GM18511 (cell line): ENCODE measurements at regions not wholly inside any gene's neighbourhood (a gene's known extent, or its start where the extent isn't known, plus 50 kb on each side); places are given as distances from the start of the nearest gene placed in this dataset.

Experiments
- ATAC-seq: cut with Tn5 transposase; IDR thresholded peaks from one replicate; pipeline ENCODE4 v1.9.1; 2021; ENCODE audit warnings: mild to moderate bottlenecking, moderate library complexity; ENCODE audit not compliant: unreplicated experiment

DNA sequence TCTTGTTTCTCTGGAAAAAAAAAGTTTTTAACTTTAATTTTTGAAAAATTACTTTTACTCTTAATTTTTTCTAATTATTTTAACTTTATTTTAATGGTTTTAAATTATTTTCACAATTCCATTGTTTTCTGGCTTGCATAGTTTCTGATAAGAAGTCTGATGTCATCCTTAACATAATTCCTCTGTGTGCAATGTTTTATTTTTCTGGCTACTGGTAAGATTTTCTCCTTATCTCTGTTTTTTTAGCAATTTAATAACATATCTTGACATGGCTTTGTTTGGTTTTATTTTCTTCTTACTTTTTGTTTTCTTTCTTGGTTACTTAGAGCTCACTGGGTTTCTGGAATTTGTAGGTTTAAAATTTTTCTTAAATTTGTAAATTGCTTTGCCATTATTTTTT lies 114.8 kb downstream of the TBXT start:
- no peak for ATAC-seq

DNA sequence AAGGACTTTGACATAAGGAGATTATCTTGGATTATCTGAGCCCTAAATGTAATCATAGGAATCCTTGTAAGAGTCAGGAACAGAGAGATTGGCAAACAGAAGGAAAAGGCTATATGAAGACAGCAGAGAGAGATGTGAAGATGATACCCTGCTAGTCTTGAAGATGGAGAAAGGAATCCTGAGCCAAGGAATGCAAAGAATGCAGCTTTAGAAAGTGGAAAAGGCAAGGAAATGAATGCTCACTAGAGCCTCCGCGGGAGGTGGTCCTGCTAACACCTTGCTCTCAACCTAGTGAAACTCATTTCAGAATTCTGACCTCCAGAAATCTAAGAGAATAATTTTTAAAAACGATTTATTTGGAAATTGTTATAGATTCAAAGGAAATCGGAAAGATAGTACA lies 117.1 kb downstream of the TBXT start:
- no peak for ATAC-seq

DNA sequence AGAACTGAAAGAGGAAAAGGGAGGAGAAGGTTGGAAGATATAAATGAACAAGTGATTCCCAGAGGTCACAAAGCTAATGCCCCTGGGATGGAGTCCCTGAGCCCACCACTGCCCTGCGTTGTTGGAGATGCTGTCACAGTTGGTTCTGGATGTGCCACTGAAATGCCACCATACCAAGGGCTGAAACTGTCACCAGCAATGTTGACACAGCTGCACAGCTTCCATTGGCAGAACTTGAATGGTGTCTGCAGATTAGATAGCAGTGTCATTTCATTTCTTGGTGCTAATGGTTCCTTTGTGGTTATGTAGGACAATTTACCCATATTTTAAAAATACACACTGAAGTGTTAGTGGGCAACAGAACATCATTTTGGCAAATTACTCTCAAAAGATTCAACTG lies 120.7 kb downstream of the TBXT start:
- ATAC-seq = no peak

DNA sequence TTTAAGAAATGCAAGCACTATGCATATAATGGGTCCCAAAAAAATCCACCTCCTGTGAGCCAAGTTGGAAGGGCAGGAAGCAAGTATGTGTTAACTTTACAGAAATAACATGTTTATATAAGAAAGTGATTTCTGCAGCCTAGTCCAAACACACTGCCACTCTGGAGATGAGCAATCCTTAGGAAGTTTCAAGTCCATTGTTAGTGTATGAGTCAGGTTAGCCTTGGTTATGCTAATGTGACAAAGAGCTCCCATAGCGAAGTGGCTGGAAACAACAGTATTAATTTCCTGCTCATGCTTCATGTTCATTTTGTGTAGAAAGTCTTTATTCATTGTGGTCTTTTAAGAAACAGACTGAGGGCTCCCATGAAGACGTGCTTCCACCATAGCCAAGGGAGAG lies 121.4 kb downstream of the TBXT start:
- ATAC-seq = no peak

DNA sequence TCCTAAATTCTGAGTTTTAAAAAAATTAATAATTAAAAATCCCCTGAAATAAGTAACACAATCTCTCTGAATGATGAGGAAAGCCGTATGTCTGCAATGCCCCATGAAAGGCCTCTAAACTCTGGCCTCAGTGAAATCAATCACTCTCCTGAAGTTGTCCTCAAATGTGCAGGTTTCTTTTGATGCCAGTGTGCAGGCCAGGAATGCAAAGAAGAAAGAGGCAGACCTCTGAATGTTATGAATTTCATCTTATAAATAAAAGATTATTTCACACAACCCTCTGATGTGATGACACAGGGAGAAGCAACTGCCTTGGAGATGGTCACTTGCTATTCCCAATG lies 121.8 kb downstream of the TBXT start:
- no peak for ATAC-seq

DNA sequence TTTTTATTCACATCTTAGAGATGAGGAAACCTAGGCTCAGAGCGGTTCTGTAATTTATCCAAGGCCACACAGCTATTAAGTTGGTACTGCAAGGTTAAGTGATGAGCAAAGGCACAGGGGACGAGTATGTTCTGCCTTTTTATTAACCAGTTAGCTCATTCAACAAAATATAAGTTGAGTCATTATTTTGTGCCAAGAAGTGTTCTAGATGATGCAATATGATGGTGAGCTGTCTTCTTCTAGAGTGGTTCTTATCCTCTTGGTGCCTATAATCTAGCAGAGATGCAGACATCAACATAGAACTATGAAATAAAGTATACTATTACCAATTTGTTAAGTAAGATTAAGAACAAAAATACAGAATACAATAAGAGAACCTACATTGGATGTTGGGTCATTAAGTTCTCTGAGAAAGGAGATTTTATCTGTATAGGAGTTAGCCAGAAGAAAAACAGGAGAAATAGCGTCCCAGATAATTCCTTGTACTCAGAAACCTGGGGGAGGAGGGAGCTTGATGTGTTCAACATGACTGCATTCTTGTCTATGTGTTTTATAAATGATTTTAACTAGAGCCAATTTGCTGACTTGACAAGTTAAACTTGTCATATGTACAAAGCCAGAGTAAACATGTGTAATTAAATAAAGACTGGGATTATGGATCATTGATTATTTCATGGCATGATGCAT lies 122.3 kb downstream of the TBXT start:
- no peak for ATAC-seq

DNA sequence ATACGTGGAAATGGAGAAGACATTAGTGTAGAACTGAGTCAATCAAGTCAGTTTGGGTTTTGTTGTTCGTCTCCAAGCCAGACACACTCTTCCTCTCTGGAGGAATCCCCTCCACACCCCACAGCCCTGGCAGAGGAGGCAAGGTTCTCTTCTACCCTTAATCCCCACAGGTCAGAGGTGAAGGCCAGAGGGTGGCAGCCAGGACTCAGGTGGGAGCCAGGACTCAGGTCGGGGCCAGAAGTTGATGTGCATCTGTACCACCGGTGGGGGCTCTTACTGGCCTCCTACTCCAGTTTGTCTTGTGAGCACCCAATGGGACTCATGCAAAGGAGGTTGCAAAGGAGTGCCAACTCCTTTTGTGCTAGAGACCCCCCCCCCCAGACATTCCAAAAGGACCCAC lies 126.4 kb downstream of the TBXT start:
- no peak for ATAC-seq

DNA sequence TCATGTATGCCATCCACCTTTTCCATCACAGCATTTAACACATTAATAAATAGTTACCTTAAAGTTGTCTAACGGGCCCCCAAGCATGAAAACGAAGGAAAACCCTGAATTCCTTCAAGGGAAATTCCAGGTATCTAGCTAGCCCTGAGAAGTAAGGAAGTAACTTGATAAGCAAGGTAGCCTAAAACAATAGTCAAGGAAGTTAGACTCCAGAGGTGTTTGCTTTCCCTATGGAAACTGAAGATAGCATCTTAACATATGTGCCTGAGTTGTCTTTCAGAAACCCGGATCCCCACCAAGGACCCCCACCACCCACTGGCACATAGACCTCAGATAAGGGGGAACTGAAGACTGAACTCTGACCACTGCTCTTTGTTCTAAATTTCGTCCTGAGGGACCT lies 127.4 kb downstream of the TBXT start:
- ATAC-seq = no peak

DNA sequence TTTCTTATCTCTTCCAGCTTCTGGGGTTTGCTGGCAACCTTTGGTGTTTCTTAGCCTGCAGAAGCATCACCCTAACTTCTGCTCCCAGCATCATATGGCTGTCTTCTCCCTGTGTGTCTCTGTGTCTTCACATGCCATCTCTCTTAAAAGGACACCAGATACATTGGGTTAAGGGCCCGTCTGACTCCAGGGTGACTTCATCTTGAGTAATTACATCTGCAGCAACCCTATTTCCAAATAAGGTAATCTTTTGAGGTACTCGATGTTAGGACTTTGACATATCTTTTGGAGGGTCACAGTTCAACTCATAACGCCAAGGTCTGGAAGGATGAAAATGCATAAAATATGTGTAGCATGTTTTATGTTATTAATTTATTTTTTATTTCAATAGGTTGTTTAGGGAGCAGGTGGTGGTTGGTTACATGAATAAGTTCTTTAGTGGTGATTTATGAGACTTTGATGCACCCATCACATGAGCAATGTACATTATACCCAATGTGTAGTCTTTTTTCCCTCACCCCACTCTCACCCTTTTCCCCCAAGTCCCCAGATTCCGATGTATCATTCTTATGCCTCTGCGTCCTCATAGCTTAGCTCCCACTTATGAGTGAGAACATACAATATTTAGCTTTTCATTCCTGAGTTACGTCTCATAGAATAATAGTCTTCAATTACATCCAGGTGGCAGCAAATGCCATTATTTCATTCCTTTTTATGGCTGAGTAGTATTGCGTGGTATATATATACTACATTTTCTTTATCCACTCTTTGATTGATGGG lies 131.1 kb downstream of the TBXT start:
- no peak for ATAC-seq

DNA sequence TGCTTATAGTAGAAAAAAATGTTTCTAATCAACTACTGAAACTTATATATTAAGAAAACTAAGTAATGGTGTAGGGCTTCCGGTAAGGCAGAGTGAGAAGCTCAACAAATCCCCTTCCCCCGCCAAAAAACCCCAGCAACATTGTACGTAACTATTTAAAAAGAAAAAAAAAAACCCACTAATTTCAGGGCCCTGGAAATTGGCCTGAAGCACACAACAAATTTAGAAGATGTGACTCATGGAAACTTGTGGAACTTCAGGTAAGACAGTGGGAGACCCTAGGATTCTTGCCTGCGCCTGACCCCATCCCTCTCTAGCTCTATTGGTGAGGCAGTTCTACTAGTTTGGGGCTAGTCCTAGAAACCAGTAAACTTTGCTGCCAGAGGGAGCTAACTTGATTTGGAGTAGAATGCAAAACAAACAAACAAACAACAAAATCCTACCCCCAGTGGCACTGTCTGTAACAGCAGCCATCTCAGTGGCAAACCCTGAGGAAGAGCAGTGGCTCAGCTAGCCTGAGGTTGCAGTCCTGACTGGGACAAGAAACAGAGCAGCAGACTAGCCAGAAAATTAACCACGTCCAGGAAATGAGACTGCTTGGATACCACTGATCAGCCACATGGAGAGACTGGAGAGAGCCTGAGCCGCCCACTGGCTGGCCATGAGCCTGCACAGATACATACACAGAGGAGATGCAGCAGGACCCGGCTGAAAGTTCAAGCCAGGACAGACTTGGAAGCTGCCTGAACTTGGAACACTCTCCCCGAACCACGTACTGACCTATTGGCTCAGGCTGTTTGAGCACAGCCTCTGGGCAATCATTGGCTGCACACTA lies 135.1 kb downstream of the TBXT start:
- no peak for ATAC-seq

DNA sequence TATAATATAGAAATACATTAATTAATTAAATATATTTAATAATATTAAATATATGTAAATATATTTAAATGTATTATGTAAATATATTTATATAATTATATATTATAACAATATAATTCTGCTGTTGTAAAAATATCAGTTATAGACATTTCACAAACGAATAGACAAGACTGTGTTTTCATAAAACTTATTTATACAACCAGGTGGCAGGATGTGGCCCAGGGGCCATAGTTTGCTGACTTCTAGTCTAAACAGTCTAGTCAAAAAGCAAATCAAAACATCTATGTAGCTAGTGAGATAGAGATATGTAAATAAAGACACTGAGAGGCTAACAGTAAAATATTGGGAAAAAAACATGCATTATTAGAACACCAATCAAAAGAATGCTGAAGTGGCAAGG lies 136.4 kb downstream of the TBXT start:
- ATAC-seq = no peak

DNA sequence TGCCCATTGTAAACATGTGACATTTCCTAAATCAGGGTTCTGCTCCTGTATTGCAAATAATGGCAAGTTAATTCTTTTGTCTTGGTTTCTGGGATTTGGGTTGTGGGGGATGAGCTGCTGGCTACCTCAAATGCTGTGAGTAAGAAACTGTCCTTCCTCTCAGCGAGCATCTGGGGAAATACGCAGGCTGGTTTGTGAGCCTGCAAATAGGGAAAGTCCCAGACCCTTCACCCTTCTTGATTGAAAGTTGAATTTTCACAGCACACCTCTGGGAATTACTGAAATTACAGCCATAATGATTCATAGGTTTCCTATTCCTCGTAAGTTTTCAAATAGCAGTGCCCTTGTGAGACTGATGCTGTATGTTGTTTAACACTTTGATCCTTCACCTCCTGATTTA lies 138.1 kb downstream of the TBXT start:
- ATAC-seq = peak; percentile 70

DNA sequence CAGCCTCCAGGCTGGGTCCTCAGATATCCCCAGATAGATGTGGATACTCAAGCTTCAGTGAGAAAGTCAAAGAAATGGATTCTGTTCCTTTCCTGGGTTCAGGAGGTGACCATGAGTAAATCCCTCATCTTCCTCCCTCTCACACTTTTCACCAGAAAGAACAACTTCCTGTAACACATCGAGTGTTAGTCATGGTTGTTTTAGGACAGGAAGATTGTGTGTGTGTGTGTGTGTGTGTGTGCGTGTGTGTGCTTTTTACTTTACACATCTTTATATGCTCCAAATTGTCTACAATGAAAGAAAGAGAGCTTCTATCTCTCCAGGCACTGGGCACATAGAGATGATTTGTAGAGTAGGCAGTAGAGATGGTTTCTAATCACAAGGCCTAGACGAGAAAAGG lies 139.9 kb downstream of the TBXT start:
- ATAC-seq = no peak

DNA sequence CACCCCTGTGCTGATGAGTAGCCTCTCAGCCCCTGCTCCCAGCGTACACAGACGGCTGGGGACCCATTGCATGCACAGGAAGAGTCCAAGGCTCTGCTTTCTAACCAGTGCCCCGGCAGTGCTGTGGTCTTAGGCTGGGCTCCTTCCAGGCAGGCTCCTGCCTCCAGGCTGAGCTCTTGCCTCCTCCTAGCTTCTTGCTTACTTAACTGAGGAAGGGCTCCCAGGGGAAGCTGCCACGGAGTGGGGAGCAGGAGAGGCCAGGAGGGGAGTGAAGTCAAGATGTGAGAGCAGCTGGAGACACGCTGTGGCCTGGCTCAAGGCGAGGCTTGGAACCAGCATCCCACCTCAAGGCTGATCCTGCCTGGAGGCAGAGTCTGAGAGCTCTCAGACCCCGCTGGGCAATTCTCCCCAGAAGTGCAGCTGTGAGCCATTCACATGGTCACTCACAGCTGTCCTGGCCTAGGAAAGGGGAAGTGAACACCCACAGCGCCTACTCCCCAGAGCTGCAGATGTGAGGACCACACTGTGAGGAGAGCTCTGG lies 141.0 kb downstream of the TBXT start:
- no peak for ATAC-seq

DNA sequence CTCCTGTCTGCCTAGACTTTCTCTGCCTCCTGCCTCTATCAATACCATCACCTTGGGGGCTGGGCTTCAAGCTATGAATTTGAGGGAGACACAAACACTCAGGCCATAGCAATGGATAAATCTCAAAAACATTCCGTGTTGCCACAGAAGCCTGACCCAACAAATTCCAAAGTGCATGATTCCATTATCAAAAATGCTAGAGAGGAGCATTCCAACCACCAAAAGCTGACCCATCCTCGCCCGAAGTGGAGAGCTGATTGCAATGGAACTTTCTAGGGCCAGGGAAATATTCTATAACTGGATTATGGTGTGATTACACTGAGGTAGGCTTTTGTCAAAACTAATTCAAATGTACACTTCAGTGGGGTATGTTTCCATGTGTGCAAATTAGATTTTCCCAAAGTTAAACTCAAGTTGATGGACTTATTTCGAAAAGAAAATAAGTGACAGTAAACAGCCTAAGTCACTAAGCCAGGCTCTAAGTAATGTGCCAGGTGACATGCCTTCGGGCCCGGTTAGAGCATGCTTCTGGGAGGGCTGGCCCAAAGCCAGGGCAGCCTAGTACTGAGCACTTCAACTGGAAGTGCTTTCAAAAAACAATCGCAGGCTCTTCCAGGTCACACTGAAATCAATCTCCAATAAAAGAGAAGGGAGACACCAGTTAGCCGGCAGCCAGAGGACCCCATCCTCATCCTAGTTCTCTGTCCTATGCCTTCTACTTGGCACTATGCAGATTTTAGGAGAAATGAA lies 142.3 kb downstream of the TBXT start:
- no peak for ATAC-seq

DNA sequence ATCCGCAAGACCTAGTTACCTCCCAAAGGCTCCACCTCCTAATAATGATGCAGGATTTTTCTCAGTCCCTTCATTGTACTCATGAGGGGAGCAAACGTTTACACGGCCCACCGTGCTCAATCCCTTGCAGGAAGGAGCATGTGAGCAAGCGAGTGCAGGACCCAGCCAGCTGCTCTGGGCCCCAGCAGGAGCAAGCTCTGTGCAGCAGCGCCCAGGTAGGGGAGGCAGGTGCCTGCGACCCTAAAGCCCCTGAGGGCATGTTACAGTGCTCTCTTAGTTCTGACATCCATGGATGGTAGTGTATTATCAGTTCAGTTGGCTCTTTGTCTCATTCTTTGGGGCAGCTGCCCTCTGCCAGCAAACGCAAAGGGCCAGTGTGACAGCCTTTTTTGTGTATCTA lies 143.4 kb downstream of the TBXT start:
- ATAC-seq = no peak

DNA sequence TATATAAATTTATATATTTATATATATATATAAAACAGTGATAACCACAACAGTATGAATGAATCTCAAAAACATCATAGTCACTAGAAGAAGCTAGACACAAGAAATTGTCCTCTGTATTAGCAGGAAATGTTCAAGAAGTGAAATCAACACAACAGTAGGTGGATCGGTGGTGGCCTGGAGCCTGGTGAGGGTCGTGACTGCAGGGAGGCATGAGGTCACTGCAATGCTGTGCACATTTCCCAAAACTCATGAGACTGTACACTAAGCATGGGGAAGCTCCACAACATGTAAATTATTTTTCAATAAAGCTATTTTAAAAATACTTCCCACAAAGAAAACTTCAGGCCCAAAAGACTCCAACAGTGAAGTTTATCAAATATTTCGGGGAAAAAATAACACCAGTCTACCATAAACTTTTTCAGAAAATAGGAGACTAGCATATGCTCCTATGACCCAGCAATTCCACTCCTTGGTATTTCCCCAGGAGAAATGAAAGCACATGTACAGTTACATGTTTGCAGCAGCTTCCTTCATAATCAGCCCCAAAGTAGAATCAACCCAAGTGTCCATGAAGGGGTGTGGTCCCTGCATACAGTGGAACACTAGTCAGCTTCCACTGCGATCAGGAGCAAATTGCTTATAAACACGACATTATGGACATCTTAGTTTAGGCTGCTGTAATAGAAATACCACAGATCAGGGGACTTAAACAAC lies 144.2 kb downstream of the TBXT start:
- no peak for ATAC-seq

DNA sequence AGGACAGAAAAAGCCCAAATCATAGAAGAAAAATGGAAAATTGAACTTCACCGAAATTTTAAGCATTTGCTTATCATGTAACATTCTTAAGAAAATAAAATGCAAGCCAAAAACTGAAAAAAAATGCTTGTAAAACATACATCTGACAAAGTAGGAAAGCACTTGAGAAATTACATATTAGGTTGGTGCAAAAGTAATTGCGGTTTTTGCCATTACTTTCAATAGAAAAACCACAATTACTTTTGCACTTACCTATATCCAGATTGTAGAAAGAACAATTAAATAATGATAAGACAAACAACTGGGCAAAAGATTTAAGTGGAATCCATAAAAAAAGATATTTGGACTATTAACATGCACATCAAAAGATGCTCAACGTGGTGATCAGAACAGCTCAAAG lies 146.2 kb downstream of the TBXT start:
- no peak for ATAC-seq

DNA sequence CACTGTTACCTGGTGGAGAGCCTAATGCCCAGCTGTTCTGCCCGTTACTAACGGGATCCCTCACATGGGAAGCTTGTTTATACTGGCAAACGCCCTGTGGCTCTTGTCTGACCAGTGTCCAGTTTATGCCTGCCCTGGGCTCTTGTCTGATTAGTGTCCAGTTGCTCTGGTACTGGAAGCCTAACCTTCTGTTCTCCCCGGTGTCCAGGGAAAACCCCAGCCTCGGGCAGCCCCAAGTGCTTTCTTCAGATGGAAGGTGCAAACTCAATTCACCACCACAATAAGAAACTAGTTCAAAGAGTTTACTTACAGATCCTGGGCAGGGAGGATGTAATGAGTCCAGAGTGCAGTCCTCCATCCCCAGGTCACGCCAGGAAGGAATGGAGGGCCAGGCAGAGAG lies 148.4 kb downstream of the TBXT start:
- no peak for ATAC-seq

DNA sequence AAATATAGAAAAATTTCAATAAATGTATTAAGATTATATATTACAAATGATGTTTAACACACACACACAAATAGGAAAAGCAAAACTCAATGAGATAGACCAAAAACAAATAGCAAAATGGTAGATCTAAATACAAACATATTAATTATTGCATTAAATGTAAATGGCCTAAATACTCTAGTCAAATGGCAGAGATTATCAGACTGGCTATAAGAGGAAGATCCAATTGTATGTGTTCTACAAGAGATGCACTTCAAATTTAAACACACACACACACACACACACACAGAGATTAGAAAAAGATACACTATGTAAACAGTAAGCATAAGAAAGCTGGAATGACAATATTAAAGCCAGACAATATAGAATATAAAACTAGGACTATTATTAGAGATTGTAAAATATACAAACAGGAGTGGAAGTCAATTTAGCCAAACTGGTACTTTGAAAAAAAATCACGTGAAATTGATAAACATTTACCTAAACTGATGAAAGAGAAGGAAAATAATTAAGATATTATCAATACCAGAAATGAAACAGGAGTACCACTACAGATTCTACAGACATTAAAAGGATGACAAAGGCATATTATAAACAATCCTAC lies 150.5 kb downstream of the TBXT start:
- ATAC-seq = no peak
